Loucy (cell line): ENCODE measurements at regions not wholly inside any gene's neighbourhood (a gene's known extent, or its start where the extent isn't known, plus 50 kb on each side); places are given as distances from the start of the nearest gene placed in this dataset.

ENCODE experiments used
- H2AFZ ChIP-seq: fragments of 200-600 bp; sonication (generic); 2 replicates; pipeline ENCODE4 v1.6.0; 2016; ENCODE audit warnings: antibody characterized with exemption, mild to moderate bottlenecking, low read length, moderate library complexity
- H3F3A ChIP-seq: fragments of 200-600 bp; 2 replicates; pipeline ENCODE4 v1.6.0; 2016; ENCODE audit warnings: antibody characterized with exemption, low read depth, mild to moderate bottlenecking
- H3K27me3 ChIP-seq: fragments of 200-600 bp; sonication (generic); 2 replicates; pipeline ENCODE4 v1.6.1; 2014; ENCODE audit warnings: low read length, mild to moderate bottlenecking; ENCODE audit not compliant: insufficient read depth, poor library complexity, severe bottlenecking
- H3K36me3 ChIP-seq: fragments of 200-600 bp; sonication (generic); 2 replicates; pipeline ENCODE4 v1.6.1; 2016; ENCODE audit warnings: low read length; ENCODE audit not compliant: insufficient read depth
- H3K4me1 ChIP-seq: fragments of 200-600 bp; sonication (generic); 2 replicates; pipeline ENCODE4 v1.5.1; 2014; ENCODE audit warnings: low read length, mild to moderate bottlenecking; ENCODE audit not compliant: insufficient read depth, poor library complexity, severe bottlenecking
- H3K4me2 ChIP-seq: fragments of 200-600 bp; sonication (generic); 2 replicates; pipeline ENCODE4 v1.6.0; 2014; ENCODE audit warnings: antibody characterized with exemption, low read length, low read depth, mild to moderate bottlenecking; ENCODE audit not compliant: poor library complexity, severe bottlenecking
- H3K4me3 ChIP-seq: fragments of 200-600 bp; sonication (generic); 2 replicates; pipeline ENCODE4 v1.5.1; 2014; ENCODE audit warnings: low read length, mild to moderate bottlenecking, mixed read lengths; ENCODE audit not compliant: poor library complexity, severe bottlenecking
- H3K79me2 ChIP-seq: fragments of 200-600 bp; sonication (generic); 2 replicates; pipeline ENCODE4 v1.6.1; 2014; ENCODE audit warnings: low read length; ENCODE audit not compliant: insufficient read depth
- H3K9ac ChIP-seq: fragments of 200-600 bp; sonication (generic); 2 replicates; pipeline ENCODE4 v1.6.0; 2014; ENCODE audit warnings: mild to moderate bottlenecking, low read depth, low read length, moderate library complexity; ENCODE audit not compliant: poor library complexity, severe bottlenecking
- H3K9me2 ChIP-seq: fragments of 200-600 bp; sonication (generic); replicated peaks from 2 replicates; pipeline ENCODE4 v1.6.1; 2016; ENCODE audit warnings: low read depth, low read length, mixed read lengths
- H3K9me3 ChIP-seq: fragments of 200-600 bp; sonication (generic); 2 replicates; pipeline ENCODE4 v1.6.1; 2014; ENCODE audit warnings: mild to moderate bottlenecking, antibody characterized with exemption, low read length, low read depth; ENCODE audit not compliant: insufficient read depth
- H4K20me1 ChIP-seq: fragments of 200-600 bp; sonication (generic); 2 replicates; pipeline ENCODE4 v1.6.0; 2014; ENCODE audit warnings: antibody characterized with exemption, low read length, mild to moderate bottlenecking; ENCODE audit not compliant: insufficient read depth, poor library complexity, severe bottlenecking
- CTCF ChIP-seq: fragments of 200-600 bp; sonication (generic); conservative IDR thresholded peaks from 2 replicates; pipeline ENCODE4 v1.5.1; 2014; ENCODE audit warnings: mild to moderate bottlenecking, antibody characterized with exemption, low read length
- EZH2phosphoT487 ChIP-seq: fragments of 200-600 bp; IDR thresholded peaks from 2 replicates; pipeline ENCODE4 v1.6.1; 2018; ENCODE audit warnings: antibody characterized with exemption, mild to moderate bottlenecking, moderate library complexity, borderline replicate concordance

DNA sequence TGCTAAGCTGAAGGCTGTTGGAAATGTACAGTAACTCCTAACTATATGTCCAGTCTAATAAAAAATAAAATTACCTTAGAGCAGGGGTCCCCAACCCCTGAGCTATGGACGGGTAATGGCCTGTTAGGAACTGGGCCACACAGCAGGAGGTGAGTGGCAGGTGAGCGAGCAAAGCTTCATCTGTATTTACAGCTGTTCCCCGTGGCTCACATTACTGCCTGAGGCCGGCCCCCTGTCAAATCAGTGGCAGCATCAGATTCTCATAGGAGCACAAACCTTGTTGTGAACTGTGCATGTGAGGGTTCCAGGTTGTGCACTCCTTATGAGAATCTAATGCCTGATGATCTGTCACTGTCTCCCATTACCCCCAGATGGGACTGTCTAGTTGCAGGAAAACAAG, 73.1 kb upstream of the CXCR4 start:
- Histone ChIP-seq H3K4me1 (peaks cover 16% of the 10 kb centered on the region), H3K4me2 (no peak overlapping the region), H3K27me3 (no peaks in the 10 kb centered on the region), H2AFZ (no peak overlapping the region), H3K9me3 (no peaks in the 10 kb centered on the region), H3K4me3 (no peak overlapping the region), H3K79me2 (no peaks in the 10 kb centered on the region), H3K9me2 (no peaks in the 10 kb centered on the region), H3K36me3 (no peaks in the 10 kb centered on the region), H3K9ac (no peak overlapping the region), H4K20me1 (no peaks in the 10 kb centered on the region), H3F3A (no peaks in the 10 kb centered on the region)
- TF ChIP-seq CTCF, result no peak
- no peak for TF ChIP-seq EZH2phosphoT487

DNA sequence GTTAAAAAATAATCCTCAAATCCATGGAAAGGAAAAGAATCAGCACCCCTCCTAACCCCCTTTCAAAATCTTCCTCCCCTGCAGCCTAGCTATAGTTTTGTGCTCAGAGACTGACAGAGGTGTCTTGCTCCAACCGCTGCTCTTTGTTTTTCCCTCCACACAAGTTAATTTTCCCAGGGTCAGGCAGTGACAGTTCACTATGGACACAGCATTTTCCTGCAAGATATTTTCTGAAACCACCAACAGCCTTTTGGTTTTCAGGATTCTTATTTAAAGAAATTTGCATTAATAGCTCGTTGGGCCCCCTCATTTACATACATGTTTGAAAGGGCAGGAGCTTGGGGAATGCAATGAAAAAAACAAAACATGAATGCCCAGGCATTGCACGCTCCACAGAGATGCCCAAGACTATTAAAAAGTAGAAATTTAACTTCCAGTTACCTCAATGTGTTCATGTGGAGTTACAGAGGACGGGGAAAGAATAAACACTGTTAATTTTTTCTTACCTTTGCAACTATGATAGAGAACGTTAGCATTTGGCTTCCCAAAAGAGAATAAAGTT, 71.4 kb upstream of the CXCR4 start:
- H2AFZ ChIP-seq, result no peak overlapping the region
- H3K4me3 ChIP-seq, result no peak overlapping the region
- H4K20me1 ChIP-seq, result no peaks in the 10 kb centered on the region
- no peaks in the 10 kb centered on the region for H3K9me3 ChIP-seq
- no peak for TF ChIP-seq CTCF
- no peak for TF ChIP-seq EZH2phosphoT487
- no peaks in the 10 kb centered on the region for H3K36me3 ChIP-seq
- H3K4me2 ChIP-seq, result no peak overlapping the region
- H3K9me2 ChIP-seq, result no peaks in the 10 kb centered on the region
- no peaks in the 10 kb centered on the region for H3K79me2 ChIP-seq
- no peaks in the 10 kb centered on the region for H3F3A ChIP-seq
- peaks cover 16% of the 10 kb centered on the region for H3K4me1 ChIP-seq
- no peaks in the 10 kb centered on the region for H3K27me3 ChIP-seq
- H3K9ac ChIP-seq, result no peak overlapping the region

DNA sequence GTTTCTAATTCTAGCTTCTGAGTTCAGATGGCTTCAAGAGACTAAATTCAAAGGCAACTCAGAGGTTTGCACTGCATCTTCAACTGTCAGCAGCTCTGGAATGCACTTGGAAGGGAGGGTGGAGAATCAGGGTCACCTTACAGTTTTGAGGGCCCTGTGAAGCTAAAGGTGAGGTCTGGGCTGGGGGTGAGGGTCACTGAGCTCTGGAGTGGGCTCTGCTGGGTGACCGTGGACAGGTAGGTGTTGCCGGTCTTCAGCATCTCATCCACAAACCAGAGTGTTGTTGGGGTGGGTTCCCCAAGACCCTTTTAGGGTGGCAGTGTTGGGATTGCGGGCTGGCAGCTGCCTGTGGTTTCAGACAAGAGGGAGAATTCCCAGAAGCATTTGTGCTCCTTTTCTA, 70.1 kb upstream of the CXCR4 start:
- Histone ChIP-seq H3K36me3 (no peaks in the 10 kb centered on the region), H3K4me3 (no peak overlapping the region), H3K4me2 (no peak overlapping the region), H3K4me1 (peaks cover 16% of the 10 kb centered on the region), H3K9me3 (no peaks in the 10 kb centered on the region), H4K20me1 (no peaks in the 10 kb centered on the region), H3F3A (no peaks in the 10 kb centered on the region), H3K9ac (no peak overlapping the region), H2AFZ (no peak overlapping the region), H3K27me3 (no peaks in the 10 kb centered on the region), H3K79me2 (no peaks in the 10 kb centered on the region), H3K9me2 (no peaks in the 10 kb centered on the region)
- no peak for TF ChIP-seq EZH2phosphoT487
- TF ChIP-seq CTCF, result no peak
